ENCODE measurements at regions not wholly inside any gene's neighbourhood (a gene's known extent, or its start where the extent isn't known, plus 50 kb on each side); places are given as distances from the start of the nearest gene placed in this dataset.
"Not testable (repeated sequence)": the region's sequence is repeated elsewhere in the genome, so short reads cannot be mapped to it uniquely, and the experiment has no call there.

GRCh38 chr10:57321400-57321854, 946.3 kb downstream of the IPMK start:
- H3K4me1 ChIP-seq (ENCODE audit: insufficient read depth, low read length); CTCF ChIA-PET (ENCODE audit: partially characterized antibody); POLR2A ChIA-PET (ENCODE audit: partially characterized antibody); H3K4me3 Mint-ChIP-seq; H3K27me3 ChIP-seq (ENCODE audit: insufficient read depth, low read length); H3K9me3 Mint-ChIP-seq; H3K27ac Mint-ChIP-seq; H3K9me3 ChIP-seq (ENCODE audit: control insufficient read depth in 1 of 2, low read length in 2 of 2); intact Hi-C loops (cut with micrococcal nuclease); H3K27ac ChIP-seq (ENCODE audit: low read depth, low read length); H3K36me3 ChIP-seq (ENCODE audit: insufficient read depth, low read length); H3K4me1 Mint-ChIP-seq; DNase-seq; H3K4me3 ChIP-seq (ENCODE audit: low read length in 2 of 2); H3K27me3 Mint-ChIP-seq; H3K36me3 Mint-ChIP-seq: not testable (repeated sequence)

- no peak overlapping the region for H3K4me3 Mint-ChIP-seq
- no peaks in the 10 kb centered on the region for H3K4me1 Mint-ChIP-seq
- no peaks in the 10 kb centered on the region for H3K4me1 ChIP-seq (ENCODE audit: insufficient read depth, low read length)
- no peak overlapping the region for H3K27ac ChIP-seq (ENCODE audit: low read depth, low read length)
- no peaks in the 10 kb centered on the region for H3K27me3 ChIP-seq (ENCODE audit: insufficient read depth, low read length)
- H3K27ac Mint-ChIP-seq: no peak overlapping the region
- no peaks in the 10 kb centered on the region for H3K36me3 ChIP-seq (ENCODE audit: insufficient read depth, low read length)
- intact Hi-C loops (cut with micrococcal nuclease): no loop called here
- no peaks in the 10 kb centered on the region for H3K9me3 ChIP-seq (ENCODE audit: control insufficient read depth in 1 of 2, low read length in 2 of 2)
- POLR2A ChIA-PET (ENCODE audit: partially characterized antibody): no interaction called here
- CTCF ChIA-PET (ENCODE audit: partially characterized antibody): no interaction called here
- H3K9me3 Mint-ChIP-seq: peaks cover 0 to 2% (median 0%) of the 10 kb centered on the region in 8 donors
- no peak overlapping the region for H3K4me3 ChIP-seq (ENCODE audit: low read length in 2 of 2)
- H3K36me3 Mint-ChIP-seq: no peaks in the 10 kb centered on the region
- no peak for DNase-seq
- H3K27me3 Mint-ChIP-seq: no peaks in the 10 kb centered on the region
Measured at GRCh38 chr10:57320416-57320815, 947.3 kb downstream of the IPMK start.

GRCh38 chr10:57314046-57314445, 953.0 kb upstream of the ZWINT start:
- H3K9me3 Mint-ChIP-seq: peaks cover 0 to 5% (median 0%) of the 10 kb centered on the region in 8 donors
- POLR2A ChIA-PET (ENCODE audit: partially characterized antibody): no interaction called here
- no peaks in the 10 kb centered on the region for H3K36me3 Mint-ChIP-seq
- Histone ChIP-seq H3K27me3 (ENCODE audit: insufficient read depth, low read length) (no peaks in the 10 kb centered on the region), H3K4me3 (ENCODE audit: low read length in 2 of 2) (no peak overlapping the region), H3K27ac (ENCODE audit: low read depth, low read length) (no peak overlapping the region), H3K9me3 (ENCODE audit: control insufficient read depth in 1 of 2, low read length in 2 of 2) (no peaks in the 10 kb centered on the region), H3K36me3 (ENCODE audit: insufficient read depth, low read length) (no peaks in the 10 kb centered on the region), H3K4me1 (ENCODE audit: insufficient read depth, low read length) (no peaks in the 10 kb centered on the region)
- H3K4me1 Mint-ChIP-seq: no peaks in the 10 kb centered on the region
- no peak for DNase-seq
- CTCF ChIA-PET (ENCODE audit: partially characterized antibody): no interaction called here
- no peak overlapping the region for H3K4me3 Mint-ChIP-seq
- H3K27me3 Mint-ChIP-seq: no peaks in the 10 kb centered on the region
- intact Hi-C loops (cut with micrococcal nuclease): no loop called here
- no peak overlapping the region for H3K27ac Mint-ChIP-seq

GRCh38 chr10:57303566-57303965, 942.5 kb upstream of the ZWINT start:
- CTCF ChIA-PET (ENCODE audit: partially characterized antibody): no interaction called here

GRCh38 chr10:57300718-57301117, 939.7 kb upstream of the ZWINT start:
- Mint-ChIP-seq H3K4me3 (no peak overlapping the region), H3K9me3 (peaks cover 0 to 6% (median 1%) of the 10 kb centered on the region in 8 donors), H3K27me3 (no peaks in the 10 kb centered on the region), H3K36me3 (no peaks in the 10 kb centered on the region), H3K4me1 (no peaks in the 10 kb centered on the region), H3K27ac (no peak overlapping the region)
- intact Hi-C loops (cut with micrococcal nuclease): no loop called here
- ChIA-PET CTCF (ENCODE audit: partially characterized antibody) (no interaction called here), POLR2A (ENCODE audit: partially characterized antibody) (no interaction called here)
- H3K27ac ChIP-seq (ENCODE audit: low read depth, low read length): no peak overlapping the region
- no peaks in the 10 kb centered on the region for H3K36me3 ChIP-seq (ENCODE audit: insufficient read depth, low read length)
- no peaks in the 10 kb centered on the region for H3K9me3 ChIP-seq (ENCODE audit: control insufficient read depth in 1 of 2, low read length in 2 of 2)
- H3K4me1 ChIP-seq (ENCODE audit: insufficient read depth, low read length): no peaks in the 10 kb centered on the region
- no peak for DNase-seq
- H3K27me3 ChIP-seq (ENCODE audit: insufficient read depth, low read length): no peaks in the 10 kb centered on the region
- no peak overlapping the region for H3K4me3 ChIP-seq (ENCODE audit: low read length in 2 of 2)

More at GRCh38 chr10:57303566-57303965, 942.5 kb upstream of the ZWINT start:
- Mint-ChIP-seq H3K27me3 (no peaks in the 10 kb centered on the region), H3K4me3 (no peak overlapping the region), H3K9me3 (peaks cover 0 to 6% (median 1%) of the 10 kb centered on the region in 8 donors), H3K4me1 (no peaks in the 10 kb centered on the region), H3K27ac (no peak overlapping the region), H3K36me3 (no peaks in the 10 kb centered on the region)
- Histone ChIP-seq H3K27ac (ENCODE audit: low read depth, low read length) (no peak overlapping the region), H3K27me3 (ENCODE audit: insufficient read depth, low read length) (no peaks in the 10 kb centered on the region), H3K9me3 (ENCODE audit: control insufficient read depth in 1 of 2, low read length in 2 of 2) (no peaks in the 10 kb centered on the region), H3K36me3 (ENCODE audit: insufficient read depth, low read length) (no peaks in the 10 kb centered on the region), H3K4me3 (ENCODE audit: low read length in 2 of 2) (no peak overlapping the region), H3K4me1 (ENCODE audit: insufficient read depth, low read length) (no peaks in the 10 kb centered on the region)
- DNase-seq: no peak
- intact Hi-C loops (cut with micrococcal nuclease): no loop called here
- POLR2A ChIA-PET (ENCODE audit: partially characterized antibody): no interaction called here

- Histone ChIP-seq H3K27ac (ENCODE audit: low read depth, low read length) (no peak overlapping the region), H3K27me3 (ENCODE audit: insufficient read depth, low read length) (no peaks in the 10 kb centered on the region), H3K36me3 (ENCODE audit: insufficient read depth, low read length) (no peaks in the 10 kb centered on the region), H3K4me1 (ENCODE audit: insufficient read depth, low read length) (no peaks in the 10 kb centered on the region), H3K4me3 (ENCODE audit: low read length in 2 of 2) (no peak overlapping the region), H3K9me3 (ENCODE audit: control insufficient read depth in 1 of 2, low read length in 2 of 2) (no peaks in the 10 kb centered on the region)
- Mint-ChIP-seq H3K27me3 (no peaks in the 10 kb centered on the region), H3K36me3 (no peaks in the 10 kb centered on the region), H3K9me3 (peaks cover 0 to 13% (median 0%) of the 10 kb centered on the region in 8 donors), H3K27ac (no peak overlapping the region), H3K4me1 (no peaks in the 10 kb centered on the region), H3K4me3 (no peak overlapping the region)
- intact Hi-C loops (cut with micrococcal nuclease): no loop called here
- ChIA-PET POLR2A (ENCODE audit: partially characterized antibody) (no interaction called here), CTCF (ENCODE audit: partially characterized antibody) (no interaction called here)
- no peak for DNase-seq
Measured at GRCh38 chr10:57294698-57295097, 933.6 kb upstream of the ZWINT start.

GRCh38 chr10:57288754-57289153, 927.7 kb upstream of the ZWINT start:
- Histone ChIP-seq H3K36me3 (ENCODE audit: insufficient read depth, low read length) (no peaks in the 10 kb centered on the region), H3K4me3 (ENCODE audit: low read length in 2 of 2) (no peak overlapping the region), H3K27ac (ENCODE audit: low read depth, low read length) (no peak overlapping the region), H3K4me1 (ENCODE audit: insufficient read depth, low read length) (no peaks in the 10 kb centered on the region), H3K27me3 (ENCODE audit: insufficient read depth, low read length) (no peaks in the 10 kb centered on the region), H3K9me3 (ENCODE audit: control insufficient read depth in 1 of 2, low read length in 2 of 2) (no peaks in the 10 kb centered on the region)
- Mint-ChIP-seq H3K27ac (no peak overlapping the region), H3K36me3 (no peaks in the 10 kb centered on the region), H3K9me3 (peaks cover 0 to 9% (median 2%) of the 10 kb centered on the region in 8 donors), H3K4me1 (no peaks in the 10 kb centered on the region), H3K27me3 (no peaks in the 10 kb centered on the region), H3K4me3 (no peak overlapping the region)
- DNase-seq: no peak
- POLR2A ChIA-PET (ENCODE audit: partially characterized antibody): no interaction called here
- intact Hi-C loops (cut with micrococcal nuclease): no loop called here
- CTCF ChIA-PET (ENCODE audit: partially characterized antibody): interaction anchor here (0.7 kb wide), 1 partner anchor 11 kb away, joined by 3 read pairs; no protein-coding TSS in a partner anchor

- H3K27ac Mint-ChIP-seq: no peak overlapping the region
- no peaks in the 10 kb centered on the region for H3K27me3 Mint-ChIP-seq
- Histone ChIP-seq H3K9me3 (ENCODE audit: control insufficient read depth in 1 of 2, low read length in 2 of 2) (peaks cover 0 to 4% of the 10 kb centered on the region in 2 donors), H3K27ac (ENCODE audit: low read depth, low read length) (no peak overlapping the region), H3K4me1 (ENCODE audit: insufficient read depth, low read length) (no peaks in the 10 kb centered on the region), H3K27me3 (ENCODE audit: insufficient read depth, low read length) (no peaks in the 10 kb centered on the region), H3K36me3 (ENCODE audit: insufficient read depth, low read length) (no peaks in the 10 kb centered on the region), H3K4me3 (ENCODE audit: low read length in 2 of 2) (no peak overlapping the region)
- peaks cover 0 to 11% (median 6%) of the 10 kb centered on the region in 8 donors for H3K9me3 Mint-ChIP-seq
- CTCF ChIA-PET (ENCODE audit: partially characterized antibody): no interaction called here
- no peaks in the 10 kb centered on the region for H3K4me1 Mint-ChIP-seq
- no peak overlapping the region for H3K4me3 Mint-ChIP-seq
- DNase-seq: no peak
- H3K36me3 Mint-ChIP-seq: no peaks in the 10 kb centered on the region
- POLR2A ChIA-PET (ENCODE audit: partially characterized antibody): no interaction called here
- intact Hi-C loops (cut with micrococcal nuclease): no loop called here
Measured at GRCh38 chr10:57262892-57263291, 901.8 kb upstream of the ZWINT start.

Data from CD4-positive, alpha-beta memory T cell (primary cell).